ENCODE measurements at regions not wholly inside any gene's neighbourhood (a gene's known extent, or its start where the extent isn't known, plus 50 kb on each side); places are given as distances from the start of the nearest gene placed in this dataset.

- DNase-seq = no peak
- Histone ChIP-seq H3K4me1 (ENCODE audit: control insufficient read depth, low read depth, low read length) (no peaks in the 10 kb centered on the region), H3K4ac (ENCODE audit: low read depth, low read length) (no peak overlapping the region), H4K5ac (ENCODE audit: low read length) (no peak overlapping the region), H3K36me3 (ENCODE audit: control insufficient read depth, insufficient read depth, low read length) (no peaks in the 10 kb centered on the region), H3K23ac (ENCODE audit: low read length) (no peak overlapping the region), H3K9ac (ENCODE audit: low read length) (no peak overlapping the region), H3K79me1 (ENCODE audit: low read length) (no peaks in the 10 kb centered on the region), H2BK120ac (ENCODE audit: low read depth, low read length) (no peak overlapping the region), H3K18ac (ENCODE audit: low read length) (no peak overlapping the region), H2AK5ac (ENCODE audit: low read length) (no peak overlapping the region), H3K27me3 (ENCODE audit: insufficient read depth, low read length, poor library complexity) (no peaks in the 10 kb centered on the region), H3K4me3 (ENCODE audit: low read length) (no peak overlapping the region), H4K8ac (ENCODE audit: low read depth, low read length) (no peak overlapping the region), H3K27ac (ENCODE audit: low read depth, low read length) (no peak overlapping the region), H2BK5ac (ENCODE audit: low read length) (no peak overlapping the region), H3K56ac (ENCODE audit: low read length) (no peak overlapping the region), H2BK15ac (replicated peaks; ENCODE audit: low read depth) (no peak overlapping the region), H3K4me2 (ENCODE audit: low read length) (no peak overlapping the region), H3K79me2 (ENCODE audit: control insufficient read depth, insufficient read depth, low read length) (no peaks in the 10 kb centered on the region)
Observed at GRCh38 chr6:95841560-95841959, 174.2 kb upstream of the FUT9 start.

- Histone ChIP-seq H3K27ac (ENCODE audit: low read depth, low read length) (no peak overlapping the region), H4K8ac (ENCODE audit: low read depth, low read length) (no peak overlapping the region), H2AK5ac (ENCODE audit: low read length) (no peak overlapping the region), H3K18ac (ENCODE audit: low read length) (no peak overlapping the region), H3K79me2 (ENCODE audit: control insufficient read depth, insufficient read depth, low read length) (no peaks in the 10 kb centered on the region), H3K27me3 (ENCODE audit: insufficient read depth, low read length, poor library complexity) (no peaks in the 10 kb centered on the region), H3K9ac (ENCODE audit: low read length) (no peak overlapping the region), H3K4me3 (ENCODE audit: low read length) (no peak overlapping the region), H2BK120ac (ENCODE audit: low read depth, low read length) (no peak overlapping the region), H3K36me3 (ENCODE audit: control insufficient read depth, insufficient read depth, low read length) (no peaks in the 10 kb centered on the region), H4K5ac (ENCODE audit: low read length) (no peak overlapping the region), H3K4me2 (ENCODE audit: low read length) (no peak overlapping the region), H3K4ac (ENCODE audit: low read depth, low read length) (no peak overlapping the region), H2BK5ac (ENCODE audit: low read length) (no peak overlapping the region), H3K4me1 (ENCODE audit: control insufficient read depth, low read depth, low read length) (no peaks in the 10 kb centered on the region), H3K79me1 (ENCODE audit: low read length) (no peaks in the 10 kb centered on the region), H3K23ac (ENCODE audit: low read length) (no peak overlapping the region), H3K56ac (ENCODE audit: low read length) (no peak overlapping the region), H2BK15ac (replicated peaks; ENCODE audit: low read depth) (no peak overlapping the region)
- WGBS (ENCODE audit: extremely low coverage, insufficient coverage, low lambda C conversion rate) = no CpG with 5 or more reads among the region's 2 CpGs
- no peak for DNase-seq
Observed at GRCh38 chr6:95846652-95847051, 169.1 kb upstream of the FUT9 start.

- H3K56ac ChIP-seq (ENCODE audit: low read length) = no peak overlapping the region
- WGBS (ENCODE audit: extremely low coverage, insufficient coverage, low lambda C conversion rate) = no CpG with 5 or more reads among the region's 3 CpGs
- H3K4ac ChIP-seq (ENCODE audit: low read depth, low read length) = no peak overlapping the region
- H4K5ac ChIP-seq (ENCODE audit: low read length) = no peak overlapping the region
- no peaks in the 10 kb centered on the region for H3K36me3 ChIP-seq (ENCODE audit: control insufficient read depth, insufficient read depth, low read length)
- H4K8ac ChIP-seq (ENCODE audit: low read depth, low read length) = no peak overlapping the region
- H3K9ac ChIP-seq (ENCODE audit: low read length) = no peak overlapping the region
- H3K18ac ChIP-seq (ENCODE audit: low read length) = no peak overlapping the region
- H3K27me3 ChIP-seq (ENCODE audit: insufficient read depth, low read length, poor library complexity) = no peaks in the 10 kb centered on the region
- H2AK5ac ChIP-seq (ENCODE audit: low read length) = no peak overlapping the region
- H3K27ac ChIP-seq (ENCODE audit: low read depth, low read length) = no peak overlapping the region
- H2BK15ac ChIP-seq (replicated peaks; ENCODE audit: low read depth) = no peak overlapping the region
- H3K4me2 ChIP-seq (ENCODE audit: low read length) = no peak overlapping the region
- H3K4me3 ChIP-seq (ENCODE audit: low read length) = no peak overlapping the region
- H2BK120ac ChIP-seq (ENCODE audit: low read depth, low read length) = no peak overlapping the region
- no peak overlapping the region for H2BK5ac ChIP-seq (ENCODE audit: low read length)
- no peak overlapping the region for H3K23ac ChIP-seq (ENCODE audit: low read length)
- DNase-seq = peak; percentile 84
- no peaks in the 10 kb centered on the region for H3K4me1 ChIP-seq (ENCODE audit: control insufficient read depth, low read depth, low read length)
- no peaks in the 10 kb centered on the region for H3K79me1 ChIP-seq (ENCODE audit: low read length)
- H3K79me2 ChIP-seq (ENCODE audit: control insufficient read depth, insufficient read depth, low read length) = no peaks in the 10 kb centered on the region
Observed at GRCh38 chr6:95847061-95847460, 168.7 kb upstream of the FUT9 start.

GRCh38 chr6:95848717-95849116 is 167.1 kb upstream of the FUT9 start:
- Histone ChIP-seq H4K5ac (ENCODE audit: low read length) (no peak overlapping the region), H2AK5ac (ENCODE audit: low read length) (no peak overlapping the region), H3K4ac (ENCODE audit: low read depth, low read length) (no peak overlapping the region), H3K27ac (ENCODE audit: low read depth, low read length) (no peak overlapping the region), H3K9ac (ENCODE audit: low read length) (no peak overlapping the region), H3K79me1 (ENCODE audit: low read length) (no peaks in the 10 kb centered on the region), H2BK15ac (replicated peaks; ENCODE audit: low read depth) (no peak overlapping the region), H3K56ac (ENCODE audit: low read length) (no peak overlapping the region), H2BK120ac (ENCODE audit: low read depth, low read length) (no peak overlapping the region), H3K27me3 (ENCODE audit: insufficient read depth, low read length, poor library complexity) (no peaks in the 10 kb centered on the region), H4K8ac (ENCODE audit: low read depth, low read length) (no peak overlapping the region), H3K4me3 (ENCODE audit: low read length) (no peak overlapping the region), H3K4me1 (ENCODE audit: control insufficient read depth, low read depth, low read length) (no peaks in the 10 kb centered on the region), H3K4me2 (ENCODE audit: low read length) (no peak overlapping the region), H3K36me3 (ENCODE audit: control insufficient read depth, insufficient read depth, low read length) (no peaks in the 10 kb centered on the region), H3K79me2 (ENCODE audit: control insufficient read depth, insufficient read depth, low read length) (no peaks in the 10 kb centered on the region), H2BK5ac (ENCODE audit: low read length) (no peak overlapping the region), H3K23ac (ENCODE audit: low read length) (no peak overlapping the region), H3K18ac (ENCODE audit: low read length) (no peak overlapping the region)
- WGBS (ENCODE audit: extremely low coverage, insufficient coverage, low lambda C conversion rate) = no CpG with 5 or more reads among the region's 8 CpGs
- DNase-seq = peak; percentile 1

- H2BK15ac ChIP-seq (replicated peaks; ENCODE audit: low read depth) = no peak overlapping the region
- no peaks in the 10 kb centered on the region for H3K36me3 ChIP-seq (ENCODE audit: control insufficient read depth, insufficient read depth, low read length)
Observed at GRCh38 chr6:95856876-95857364, 158.9 kb upstream of the FUT9 start.

GRCh38 chr6:95865857-95866256 is 149.9 kb upstream of the FUT9 start:
- H3K27me3 ChIP-seq (ENCODE audit: insufficient read depth, low read length, poor library complexity) = no peaks in the 10 kb centered on the region
- no peak overlapping the region for H2BK120ac ChIP-seq (ENCODE audit: low read depth, low read length)
- H3K4ac ChIP-seq (ENCODE audit: low read depth, low read length) = no peak overlapping the region
- no peaks in the 10 kb centered on the region for H3K36me3 ChIP-seq (ENCODE audit: control insufficient read depth, insufficient read depth, low read length)
- H3K79me1 ChIP-seq (ENCODE audit: low read length) = no peaks in the 10 kb centered on the region
- no peaks in the 10 kb centered on the region for H3K79me2 ChIP-seq (ENCODE audit: control insufficient read depth, insufficient read depth, low read length)
- no peak overlapping the region for H3K4me2 ChIP-seq (ENCODE audit: low read length)
- H2AK5ac ChIP-seq (ENCODE audit: low read length) = no peak overlapping the region
- DNase-seq = no peak
- H3K23ac ChIP-seq (ENCODE audit: low read length) = no peak overlapping the region
- no peak overlapping the region for H3K18ac ChIP-seq (ENCODE audit: low read length)
- no peak overlapping the region for H4K5ac ChIP-seq (ENCODE audit: low read length)
- H2BK15ac ChIP-seq (replicated peaks; ENCODE audit: low read depth) = no peak overlapping the region
- no peak overlapping the region for H2BK5ac ChIP-seq (ENCODE audit: low read length)
- H4K8ac ChIP-seq (ENCODE audit: low read depth, low read length) = no peak overlapping the region
- H3K27ac ChIP-seq (ENCODE audit: low read depth, low read length) = no peak overlapping the region
- no peak overlapping the region for H3K56ac ChIP-seq (ENCODE audit: low read length)
- H3K9ac ChIP-seq (ENCODE audit: low read length) = no peak overlapping the region
- no peaks in the 10 kb centered on the region for H3K4me1 ChIP-seq (ENCODE audit: control insufficient read depth, low read depth, low read length)
- no peak overlapping the region for H3K4me3 ChIP-seq (ENCODE audit: low read length)

More at GRCh38 chr6:95856876-95857364, 158.9 kb upstream of the FUT9 start:
- no peak overlapping the region for H3K9ac ChIP-seq (ENCODE audit: low read length)
- no CpG with 5 or more reads among the region's 7 CpGs for WGBS (ENCODE audit: extremely low coverage, insufficient coverage, low lambda C conversion rate)
- H3K18ac ChIP-seq (ENCODE audit: low read length) = no peak overlapping the region
- H4K8ac ChIP-seq (ENCODE audit: low read depth, low read length) = no peak overlapping the region
- H3K23ac ChIP-seq (ENCODE audit: low read length) = no peak overlapping the region
- H3K4me2 ChIP-seq (ENCODE audit: low read length) = no peak overlapping the region
- H3K27ac ChIP-seq (ENCODE audit: low read depth, low read length) = no peak overlapping the region
- DNase-seq = peak; percentile 7
- no peaks in the 10 kb centered on the region for H3K27me3 ChIP-seq (ENCODE audit: insufficient read depth, low read length, poor library complexity)
- H3K4me3 ChIP-seq (ENCODE audit: low read length) = no peak overlapping the region
- H2AK5ac ChIP-seq (ENCODE audit: low read length) = no peak overlapping the region
- no peak overlapping the region for H3K4ac ChIP-seq (ENCODE audit: low read depth, low read length)
- H3K4me1 ChIP-seq (ENCODE audit: control insufficient read depth, low read depth, low read length) = no peaks in the 10 kb centered on the region
- no peak overlapping the region for H2BK120ac ChIP-seq (ENCODE audit: low read depth, low read length)
- no peaks in the 10 kb centered on the region for H3K79me2 ChIP-seq (ENCODE audit: control insufficient read depth, insufficient read depth, low read length)
- no peak overlapping the region for H2BK5ac ChIP-seq (ENCODE audit: low read length)
- no peak overlapping the region for H4K5ac ChIP-seq (ENCODE audit: low read length)
- H3K56ac ChIP-seq (ENCODE audit: low read length) = no peak overlapping the region
- H3K79me1 ChIP-seq (ENCODE audit: low read length) = no peaks in the 10 kb centered on the region
